ENCODE measurements at regions not wholly inside any gene's neighbourhood (a gene's known extent, or its start where the extent isn't known, plus 50 kb on each side); places are given as distances from the start of the nearest gene placed in this dataset.

DNA sequence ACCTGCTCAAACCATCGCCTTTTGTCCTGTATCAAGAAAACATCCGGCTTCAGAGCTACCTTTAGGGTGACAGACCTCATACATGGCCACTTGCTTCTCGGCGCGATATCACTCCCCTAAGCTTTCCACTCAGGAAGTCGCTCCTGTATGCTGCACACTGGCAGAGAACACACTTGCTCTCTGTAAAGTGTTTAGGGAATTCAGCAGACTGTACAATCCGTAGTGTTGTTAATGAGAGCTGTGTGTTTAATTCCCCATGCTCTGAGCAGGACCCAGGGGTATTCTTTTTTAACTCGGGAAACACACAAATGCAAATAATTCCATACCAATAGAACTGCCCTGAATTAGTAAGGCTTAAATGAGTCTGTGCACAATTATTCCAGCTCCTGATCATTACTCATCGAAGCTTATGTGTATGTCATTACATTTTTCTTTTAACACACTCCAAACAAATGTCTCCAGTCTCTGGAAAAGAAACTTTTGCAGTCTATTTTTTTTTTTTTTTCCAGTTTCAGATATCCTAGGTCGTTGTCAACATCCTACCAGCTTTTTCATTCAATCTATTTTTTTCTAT is 338.7 kb upstream of the ARID1B start:
- TF ChIP-seq EP300 (IDR thresholded peaks at IDR 0.05) = no peak
- TF ChIP-seq POLR2AphosphoS5 (IDR thresholded peaks at IDR 0.05) = no peak
- TF ChIP-seq, protein P1, sequence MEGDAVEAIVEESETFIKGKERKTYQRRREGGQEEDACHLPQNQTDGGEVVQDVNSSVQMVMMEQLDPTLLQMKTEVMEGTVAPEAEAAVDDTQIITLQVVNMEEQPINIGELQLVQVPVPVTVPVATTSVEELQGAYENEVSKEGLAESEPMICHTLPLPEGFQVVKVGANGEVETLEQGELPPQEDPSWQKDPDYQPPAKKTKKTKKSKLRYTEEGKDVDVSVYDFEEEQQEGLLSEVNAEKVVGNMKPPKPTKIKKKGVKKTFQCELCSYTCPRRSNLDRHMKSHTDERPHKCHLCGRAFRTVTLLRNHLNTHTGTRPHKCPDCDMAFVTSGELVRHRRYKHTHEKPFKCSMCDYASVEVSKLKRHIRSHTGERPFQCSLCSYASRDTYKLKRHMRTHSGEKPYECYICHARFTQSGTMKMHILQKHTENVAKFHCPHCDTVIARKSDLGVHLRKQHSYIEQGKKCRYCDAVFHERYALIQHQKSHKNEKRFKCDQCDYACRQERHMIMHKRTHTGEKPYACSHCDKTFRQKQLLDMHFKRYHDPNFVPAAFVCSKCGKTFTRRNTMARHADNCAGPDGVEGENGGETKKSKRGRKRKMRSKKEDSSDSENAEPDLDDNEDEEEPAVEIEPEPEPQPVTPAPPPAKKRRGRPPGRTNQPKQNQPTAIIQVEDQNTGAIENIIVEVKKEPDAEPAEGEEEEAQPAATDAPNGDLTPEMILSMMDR (IDR thresholded peaks at IDR 0.05) = no peak

Measured in sigmoid colon (tissue), 4 donors.